GM12891 (cell line): ENCODE measurements at regions not wholly inside any gene's neighbourhood (a gene's known extent, or its start where the extent isn't known, plus 50 kb on each side); places are given as distances from the start of the nearest gene placed in this dataset.

Experiments used
- PAX5 ChIP-seq: IDR thresholded peaks from 2 replicates; pipeline ENCODE4 v1.6.1; 2011; ENCODE audit warnings: low read length, moderate library complexity, mild to moderate bottlenecking; ENCODE audit not compliant: insufficient read depth, severe bottlenecking
- POLR2A ChIP-seq: IDR thresholded peaks from 2 replicates; pipeline ENCODE4 v1.6.1; 2011; ENCODE audit warnings: low read depth, low read length, control low read depth
- POLR2AphosphoS5 ChIP-seq: IDR thresholded peaks from 2 replicates; pipeline ENCODE4 v1.6.1; 2011; ENCODE audit warnings: low read depth, low read length, control low read depth
- SPI1 ChIP-seq: IDR thresholded peaks from 2 replicates; pipeline ENCODE4 v1.6.1; 2011; ENCODE audit warnings: low read depth, low read length, control low read depth
- TAF1 ChIP-seq: IDR thresholded peaks from 2 replicates; pipeline ENCODE4 v1.6.1; 2011; ENCODE audit warnings: low read depth, low read length, control low read depth

DNA sequence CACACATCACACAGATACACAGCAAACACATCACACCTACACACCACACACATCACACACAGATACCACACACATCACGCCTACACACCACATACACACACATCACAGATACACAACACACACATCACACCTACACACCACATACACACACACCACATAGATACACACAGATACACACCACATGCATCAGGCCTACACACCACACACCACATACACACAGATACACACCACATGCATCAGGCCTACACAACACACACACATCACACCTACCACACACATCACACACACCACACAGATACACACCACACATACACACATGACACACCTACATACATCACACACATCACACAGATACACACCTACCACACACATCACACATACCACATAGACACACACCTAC is 158.8 kb downstream of the NDUFA10 start:
- TF ChIP-seq POLR2A: no peak
- TF ChIP-seq SPI1: no peak
- TF ChIP-seq TAF1: no peak
- TF ChIP-seq POLR2AphosphoS5: no peak
- no peak for TF ChIP-seq PAX5
